CD4-positive, alpha-beta memory T cell (primary cell): ENCODE measurements at regions not wholly inside any gene's neighbourhood (a gene's known extent, or its start where the extent isn't known, plus 50 kb on each side); places are given as distances from the start of the nearest gene placed in this dataset.

Experiments
- CTCF ChIA-PET: fragments of 350-600 bp; sonication (Branson Sonifier 250); formaldehyde crosslinking; loops from one replicate; lab custom pipeline; 2021; ENCODE audit warnings: inconsistent platforms; ENCODE audit not compliant: partially characterized antibody; lab: Charles Lee
- POLR2A ChIA-PET: fragments of 350-600 bp; sonication (Branson Sonifier 250); formaldehyde crosslinking; loops from one replicate; lab custom pipeline; 2021; ENCODE audit not compliant: partially characterized antibody; lab: Charles Lee
- DNase-seq, 5 donors: peaks; one replicate each; pipeline versions ENCODE4 v3.0.0 to v3.0.0-alpha.2; 2020 to 2022; ENCODE audit warnings: mixed read lengths in 1 of 5
- H3K27ac ChIP-seq: one replicate; pipeline ENCODE4 v1.7.0; 2013; ENCODE audit warnings: low read depth, low read length
- H3K27me3 ChIP-seq: 2 replicates; pipeline ENCODE4 v1.7.0; 2013; ENCODE audit warnings: mild to moderate bottlenecking, low read length, moderate library complexity; ENCODE audit not compliant: insufficient read depth
- H3K36me3 ChIP-seq: 2 replicates; pipeline ENCODE4 v1.7.0; 2013; ENCODE audit warnings: mild to moderate bottlenecking, low read length, moderate library complexity; ENCODE audit not compliant: insufficient read depth
- H3K4me1 ChIP-seq: 2 replicates; pipeline ENCODE4 v1.7.0; 2013; ENCODE audit warnings: mild to moderate bottlenecking, low read length, moderate library complexity; ENCODE audit not compliant: insufficient read depth
- H3K4me3 ChIP-seq, 2 donors: one replicate each; pipeline ENCODE4 v1.7.0; 2013; ENCODE audit warnings: low read length in 2 of 2, mild to moderate bottlenecking in 1 of 2
- H3K9me3 ChIP-seq, 2 donors: one replicate each; pipeline ENCODE4 v1.7.0; 2013; ENCODE audit warnings: low read length in 2 of 2, control low read depth in 1 of 2; ENCODE audit not compliant: control insufficient read depth in 1 of 2
- H3K27ac Mint-ChIP-seq, 7 donors: one replicate each; pipeline ENCODE4 v1.8.0; 2020 to 2021; ENCODE audit warnings: mixed read lengths in 7 of 7, mild to moderate bottlenecking in 6 of 7, inconsistent platforms in 3 of 7, moderate library complexity in 3 of 7
- H3K27me3 Mint-ChIP-seq, 2 donors: one replicate each; pipeline ENCODE4 v1.8.0; 2020 to 2021; ENCODE audit warnings: mixed read lengths in 2 of 2
- H3K36me3 Mint-ChIP-seq, 2 donors: one replicate each; pipeline ENCODE4 v1.8.0; 2020 to 2021; ENCODE audit warnings: mixed read lengths in 2 of 2, inconsistent platforms in 1 of 2, mild to moderate bottlenecking in 1 of 2
- H3K4me1 Mint-ChIP-seq, 4 donors: one replicate each; pipeline ENCODE4 v1.8.0; 2020 to 2021; ENCODE audit warnings: mixed read lengths in 4 of 4, mild to moderate bottlenecking in 1 of 4
- H3K4me3 Mint-ChIP-seq, 8 donors: one replicate each; pipeline ENCODE4 v1.8.0; 2020 to 2021; ENCODE audit warnings: mixed read lengths in 8 of 8, mild to moderate bottlenecking in 7 of 8, moderate library complexity in 6 of 8, inconsistent platforms in 3 of 8
- H3K9me3 Mint-ChIP-seq, 8 donors: one replicate each; pipeline ENCODE4 v1.8.0; 2020 to 2021; ENCODE audit warnings: mixed read lengths in 8 of 8, mild to moderate bottlenecking in 5 of 8, inconsistent platforms in 3 of 8, moderate library complexity in 1 of 8
- intact Hi-C: fragments of 100-400 bp; cut with micrococcal nuclease; formaldehyde crosslinking; loops from one replicate; pipeline ENCODE4 v1.15.1; 2023

GRCh38 chr21:18869104-18869503, 465.5 kb upstream of the TMPRSS15 start:
- no peaks in the 10 kb centered on the region for H3K36me3 ChIP-seq
- Mint-ChIP-seq H3K36me3 (no peaks in the 10 kb centered on the region), H3K27ac (no peak overlapping the region), H3K9me3 (peaks cover 0 to 15% (median 8%) of the 10 kb centered on the region in 8 donors), H3K4me3 (no peak overlapping the region), H3K27me3 (no peaks in the 10 kb centered on the region), H3K4me1 (no peaks in the 10 kb centered on the region)
- CTCF ChIA-PET = no interaction called here
- POLR2A ChIA-PET = no interaction called here
- no peak overlapping the region for H3K4me3 ChIP-seq
- H3K9me3 ChIP-seq = no peaks in the 10 kb centered on the region
- intact Hi-C loops = no loop called here
- no peaks in the 10 kb centered on the region for H3K4me1 ChIP-seq
- DNase-seq = no peak
- H3K27ac ChIP-seq = no peak overlapping the region
- H3K27me3 ChIP-seq = no peaks in the 10 kb centered on the region

- Mint-ChIP-seq H3K4me1 (no peaks in the 10 kb centered on the region), H3K36me3 (no peaks in the 10 kb centered on the region), H3K27ac (no peak overlapping the region), H3K4me3 (no peak overlapping the region), H3K9me3 (peaks cover 0 to 19% (median 12%) of the 10 kb centered on the region in 8 donors), H3K27me3 (no peaks in the 10 kb centered on the region)
- ChIA-PET POLR2A (no interaction called here), CTCF (no interaction called here)
- Histone ChIP-seq H3K36me3 (no peaks in the 10 kb centered on the region), H3K9me3 (peaks cover 0 to 5% of the 10 kb centered on the region in 2 donors), H3K4me3 (no peak overlapping the region), H3K27me3 (no peaks in the 10 kb centered on the region), H3K27ac (no peak overlapping the region), H3K4me1 (no peaks in the 10 kb centered on the region)
- intact Hi-C loops = no loop called here
- no peak for DNase-seq
These were observed 474.3 kb upstream of the TMPRSS15 start for GRCh38 chr21:18877917-18878316.

- CTCF ChIA-PET = no interaction called here
- POLR2A ChIA-PET = no interaction called here
- intact Hi-C loops = no loop called here
- H3K36me3 Mint-ChIP-seq = no peaks in the 10 kb centered on the region
- H3K9me3 Mint-ChIP-seq = peaks cover 3 to 20% (median 8%) of the 10 kb centered on the region in 8 donors
- H3K27ac ChIP-seq = no peak overlapping the region
- H3K36me3 ChIP-seq = no peaks in the 10 kb centered on the region
- H3K4me1 Mint-ChIP-seq = no peaks in the 10 kb centered on the region
- no peaks in the 10 kb centered on the region for H3K27me3 ChIP-seq
- H3K4me1 ChIP-seq = no peaks in the 10 kb centered on the region
- H3K27me3 Mint-ChIP-seq = no peaks in the 10 kb centered on the region
- H3K4me3 ChIP-seq = no peak overlapping the region
- H3K27ac Mint-ChIP-seq = no peak overlapping the region
- H3K9me3 ChIP-seq = no peaks in the 10 kb centered on the region
- DNase-seq = no peak
- no peak overlapping the region for H3K4me3 Mint-ChIP-seq
These were observed 484.5 kb upstream of the TMPRSS15 start for GRCh38 chr21:18887922-18888602.

- no peak for DNase-seq
- H3K27me3 Mint-ChIP-seq = no peaks in the 10 kb centered on the region
- intact Hi-C loops = no loop called here
- Histone ChIP-seq H3K27me3 (no peaks in the 10 kb centered on the region), H3K9me3 (no peaks in the 10 kb centered on the region), H3K27ac (no peak overlapping the region), H3K36me3 (no peaks in the 10 kb centered on the region), H3K4me1 (no peaks in the 10 kb centered on the region), H3K4me3 (no peak overlapping the region)
- H3K36me3 Mint-ChIP-seq = no peaks in the 10 kb centered on the region
- H3K27ac Mint-ChIP-seq = peak overlapping the region in 1 of 7 donors; percentile 13
- H3K9me3 Mint-ChIP-seq = peaks cover 0 to 9% (median 4%) of the 10 kb centered on the region in 8 donors
- no peaks in the 10 kb centered on the region for H3K4me1 Mint-ChIP-seq
- POLR2A ChIA-PET = no interaction called here
- H3K4me3 Mint-ChIP-seq = no peak overlapping the region
- CTCF ChIA-PET = no interaction called here
These were observed 489.8 kb upstream of the TMPRSS15 start for GRCh38 chr21:18893406-18893805.

GRCh38 chr21:18894387-18894786, 490.8 kb upstream of the TMPRSS15 start:
- Mint-ChIP-seq H3K4me3 (no peak overlapping the region), H3K27ac (no peak overlapping the region), H3K36me3 (no peaks in the 10 kb centered on the region), H3K9me3 (peaks cover 0 to 6% (median 4%) of the 10 kb centered on the region in 8 donors), H3K27me3 (no peaks in the 10 kb centered on the region), H3K4me1 (no peaks in the 10 kb centered on the region)
- H3K36me3 ChIP-seq = no peaks in the 10 kb centered on the region
- H3K4me1 ChIP-seq = no peaks in the 10 kb centered on the region
- CTCF ChIA-PET = no interaction called here
- no peak for DNase-seq
- no peak overlapping the region for H3K27ac ChIP-seq
- no peak overlapping the region for H3K4me3 ChIP-seq
- no peaks in the 10 kb centered on the region for H3K27me3 ChIP-seq
- POLR2A ChIA-PET = no interaction called here
- H3K9me3 ChIP-seq = no peaks in the 10 kb centered on the region
- intact Hi-C loops = no loop called here

- Mint-ChIP-seq H3K4me3 (no peak overlapping the region), H3K9me3 (peaks cover 0 to 4% (median 2%) of the 10 kb centered on the region in 8 donors), H3K4me1 (no peaks in the 10 kb centered on the region), H3K27ac (no peak overlapping the region), H3K27me3 (no peaks in the 10 kb centered on the region), H3K36me3 (no peaks in the 10 kb centered on the region)
- CTCF ChIA-PET = no interaction called here
- intact Hi-C loops = no loop called here
- H3K27me3 ChIP-seq = no peaks in the 10 kb centered on the region
- H3K9me3 ChIP-seq = no peaks in the 10 kb centered on the region
- no peaks in the 10 kb centered on the region for H3K4me1 ChIP-seq
- no peaks in the 10 kb centered on the region for H3K36me3 ChIP-seq
- POLR2A ChIA-PET = no interaction called here
- no peak overlapping the region for H3K4me3 ChIP-seq
- no peak for DNase-seq
- H3K27ac ChIP-seq = no peak overlapping the region
These were observed 495.7 kb upstream of the TMPRSS15 start for GRCh38 chr21:18899261-18899660.

GRCh38 chr21:18902660-18903059, 499.1 kb upstream of the TMPRSS15 start:
- POLR2A ChIA-PET = no interaction called here
- DNase-seq = no peak
- CTCF ChIA-PET = no interaction called here
- Mint-ChIP-seq H3K27me3 (no peaks in the 10 kb centered on the region), H3K4me1 (no peaks in the 10 kb centered on the region), H3K4me3 (no peak overlapping the region), H3K9me3 (peaks cover 0 to 9% (median 3%) of the 10 kb centered on the region in 8 donors), H3K36me3 (no peaks in the 10 kb centered on the region), H3K27ac (no peak overlapping the region)
- Histone ChIP-seq H3K27me3 (no peaks in the 10 kb centered on the region), H3K4me3 (no peak overlapping the region), H3K36me3 (no peaks in the 10 kb centered on the region), H3K27ac (no peak overlapping the region), H3K4me1 (no peaks in the 10 kb centered on the region), H3K9me3 (no peaks in the 10 kb centered on the region)
- intact Hi-C loops = no loop called here
